Kidney (tissue), 13 donors: ENCODE measurements at regions not wholly inside any gene's neighbourhood (a gene's known extent, or its start where the extent isn't known, plus 50 kb on each side); places are given as distances from the start of the nearest gene placed in this dataset.

ENCODE experiments used
- DNase-seq, 5 donors: peaks; one replicate each; pipeline ENCODE4 v3.0.0-alpha.2; 2013 to 2020
- FAIRE-seq: peaks from 2 replicates; lab custom pipeline; 2012; peaks lifted over from hg19 to GRCh38; lab: Jason Lieb, UNC
- H3K27ac ChIP-seq, 2 donors: one replicate each; pipeline ENCODE4 v1.7.0; 2013; ENCODE audit warnings: low read depth in 2 of 2, low read length in 2 of 2, inconsistent platforms in 1 of 2
- H3K27me3 ChIP-seq: one replicate; pipeline ENCODE4 v1.7.1; 2013; ENCODE audit warnings: low read length, inconsistent platforms; ENCODE audit not compliant: control insufficient read depth, insufficient read depth
- H3K36me3 ChIP-seq, 3 donors: one replicate each; pipeline versions ENCODE4 v1.7.0 to v1.7.1; 2013; ENCODE audit warnings: low read length in 3 of 3, control low read depth in 1 of 3, inconsistent platforms in 1 of 3; ENCODE audit not compliant: insufficient read depth in 3 of 3, control insufficient read depth in 2 of 3
- H3K4me1 ChIP-seq, 3 donors: one replicate each; pipeline versions ENCODE4 v1.7.0 to v1.7.1; 2013; ENCODE audit warnings: low read length in 3 of 3, inconsistent platforms in 1 of 3, low read depth in 1 of 3; ENCODE audit not compliant: control insufficient read depth in 2 of 3, insufficient read depth in 2 of 3
- H3K4me3 ChIP-seq, 3 donors: one replicate each; pipeline versions ENCODE4 v1.7.0 to v1.8.1; 2013; ENCODE audit warnings: low read length in 3 of 3, control low read depth in 1 of 3, inconsistent platforms in 1 of 3
- H3K9ac ChIP-seq, 3 donors: one replicate each; pipeline versions ENCODE4 v1.7.0 to v1.7.1; 2013; ENCODE audit warnings: low read length in 3 of 3, control low read depth in 1 of 3, inconsistent platforms in 1 of 3
- H3K9me3 ChIP-seq, 3 donors: one replicate each; pipeline versions ENCODE4 v1.7.0 to v1.7.1; 2013; ENCODE audit warnings: low read length in 3 of 3, control low read depth in 1 of 3, inconsistent platforms in 1 of 3; ENCODE audit not compliant: control insufficient read depth in 2 of 3, insufficient read depth in 1 of 3
- intact Hi-C: fragments of 100-400 bp; cut with DNase I; formaldehyde crosslinking; loops from one replicate; pipeline ENCODE4 v1.11.1; 2022
- TF ChIP-seq, protein P1 (sequence below): IDR thresholded peaks from 3 replicates; pipeline ENCODE4 v1.5.1; 2012; ENCODE audit warnings: mild to moderate bottlenecking, moderate library complexity, borderline replicate concordance; ENCODE audit not compliant: insufficient read depth; ENCODE audit errors: extremely low read depth
- donor health status: control.
- donor health status: control.
- donor health status: control.
- donor health status: control.
- donor health status: control.
- donor health status: DM: yes; HTN: yes; CAD: no.
- donor health status: Normal renal cell carcinoma (clear cell type).

DNA sequence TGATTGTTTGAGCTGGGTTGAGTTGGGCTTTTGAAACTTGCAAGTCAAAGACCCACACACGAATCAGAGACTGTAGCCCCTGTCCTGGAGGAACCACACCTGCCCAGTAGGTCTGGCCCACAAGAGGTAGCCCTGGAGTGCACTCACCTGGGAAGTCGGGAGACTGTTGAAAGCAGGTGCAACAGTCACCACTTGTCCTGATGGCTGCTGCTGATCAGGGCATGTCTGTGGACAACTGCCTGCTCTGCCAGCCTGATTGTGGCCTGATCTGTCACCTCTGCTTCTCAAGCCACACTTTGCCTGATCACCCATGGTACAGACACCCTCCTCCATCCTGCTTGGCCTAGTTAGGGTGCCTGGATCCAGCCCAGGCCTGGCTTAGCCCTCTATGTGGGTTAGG, 105.0 kb upstream of the HAAO start:
- intact Hi-C loops: no loop called here
- no peaks in the 10 kb centered on the region for H3K27me3 ChIP-seq
- TF ChIP-seq, protein P1, sequence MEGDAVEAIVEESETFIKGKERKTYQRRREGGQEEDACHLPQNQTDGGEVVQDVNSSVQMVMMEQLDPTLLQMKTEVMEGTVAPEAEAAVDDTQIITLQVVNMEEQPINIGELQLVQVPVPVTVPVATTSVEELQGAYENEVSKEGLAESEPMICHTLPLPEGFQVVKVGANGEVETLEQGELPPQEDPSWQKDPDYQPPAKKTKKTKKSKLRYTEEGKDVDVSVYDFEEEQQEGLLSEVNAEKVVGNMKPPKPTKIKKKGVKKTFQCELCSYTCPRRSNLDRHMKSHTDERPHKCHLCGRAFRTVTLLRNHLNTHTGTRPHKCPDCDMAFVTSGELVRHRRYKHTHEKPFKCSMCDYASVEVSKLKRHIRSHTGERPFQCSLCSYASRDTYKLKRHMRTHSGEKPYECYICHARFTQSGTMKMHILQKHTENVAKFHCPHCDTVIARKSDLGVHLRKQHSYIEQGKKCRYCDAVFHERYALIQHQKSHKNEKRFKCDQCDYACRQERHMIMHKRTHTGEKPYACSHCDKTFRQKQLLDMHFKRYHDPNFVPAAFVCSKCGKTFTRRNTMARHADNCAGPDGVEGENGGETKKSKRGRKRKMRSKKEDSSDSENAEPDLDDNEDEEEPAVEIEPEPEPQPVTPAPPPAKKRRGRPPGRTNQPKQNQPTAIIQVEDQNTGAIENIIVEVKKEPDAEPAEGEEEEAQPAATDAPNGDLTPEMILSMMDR: no peak
- no peak overlapping the region for H3K9ac ChIP-seq
- DNase-seq (no peak), FAIRE-seq (no peak)
- H3K4me1 ChIP-seq: peaks cover 0 to 14% (median 7%) of the 10 kb centered on the region in 3 donors
- no peaks in the 10 kb centered on the region for H3K36me3 ChIP-seq
- no peak overlapping the region for H3K4me3 ChIP-seq
- no peaks in the 10 kb centered on the region for H3K9me3 ChIP-seq
- peak overlapping the region; percentile 15 to 38 for H3K27ac ChIP-seq

DNA sequence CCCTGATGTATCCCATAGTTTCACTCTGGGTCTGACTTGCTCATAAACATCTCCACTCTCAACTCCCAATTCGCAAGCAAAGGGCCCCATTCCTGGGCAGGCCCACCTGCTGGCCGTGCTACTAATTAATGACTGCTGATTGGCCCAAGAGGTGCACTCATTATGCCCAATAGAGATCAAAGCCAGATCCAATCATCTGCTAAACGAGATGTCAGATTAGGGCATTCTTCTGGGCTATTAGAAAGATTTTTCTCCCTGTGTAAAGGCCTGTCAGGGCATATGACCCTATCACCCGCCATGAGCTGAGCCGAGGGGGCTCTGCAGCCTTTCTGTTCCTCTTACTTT, 103.4 kb upstream of the HAAO start:
- no peak overlapping the region for H3K27ac ChIP-seq
- TF ChIP-seq, protein P1: no peak
- intact Hi-C loops: no loop called here

DNA sequence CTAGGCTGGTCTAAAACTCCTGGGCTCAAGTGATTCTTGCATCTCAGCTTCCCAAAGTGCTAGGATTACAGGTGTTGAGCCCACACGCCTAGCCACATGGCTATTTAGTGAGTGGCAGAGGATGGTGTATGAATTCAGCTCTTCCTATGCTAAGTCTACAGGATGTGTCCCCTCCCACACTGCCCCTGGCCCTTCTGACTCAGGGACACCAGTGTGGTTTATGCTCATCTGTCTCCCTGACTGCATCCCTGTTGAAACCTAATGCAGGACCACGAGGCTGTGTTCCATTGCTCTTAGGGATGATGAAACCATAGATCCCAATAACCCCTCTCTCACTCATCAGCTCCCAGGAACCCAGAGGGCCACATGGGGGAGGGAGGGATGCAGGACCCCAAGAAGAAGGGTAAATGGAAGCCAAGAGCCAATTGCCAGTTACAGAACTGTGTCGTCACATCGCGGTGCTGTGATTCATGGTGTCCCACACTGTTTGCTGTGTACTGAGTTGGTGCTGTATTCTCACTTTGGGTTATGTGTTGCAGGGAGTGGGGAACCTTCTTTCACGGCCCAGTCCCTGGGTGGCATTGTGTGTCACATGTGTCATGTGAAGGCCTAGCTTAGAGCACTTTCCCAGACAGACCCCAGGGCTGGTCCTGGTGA, 102.9 kb upstream of the HAAO start:
- FAIRE-seq (no peak), DNase-seq (no peak)
- Histone ChIP-seq H3K27me3 (no peaks in the 10 kb centered on the region), H3K9ac (no peak overlapping the region), H3K4me1 (peaks cover 0 to 6% (median 2%) of the 10 kb centered on the region in 3 donors), H3K27ac (no peak overlapping the region), H3K9me3 (no peaks in the 10 kb centered on the region), H3K4me3 (no peak overlapping the region), H3K36me3 (no peaks in the 10 kb centered on the region)
- TF ChIP-seq, protein P1: no peak
- intact Hi-C loops: no loop called here

More for the DNA sequence above, 103.4 kb upstream of the HAAO start:
- Histone ChIP-seq H3K9ac (no peak overlapping the region), H3K27me3 (no peaks in the 10 kb centered on the region), H3K36me3 (no peaks in the 10 kb centered on the region), H3K4me1 (peaks cover 0 to 10% (median 4%) of the 10 kb centered on the region in 3 donors), H3K4me3 (no peak overlapping the region), H3K9me3 (no peaks in the 10 kb centered on the region)
- DNase-seq (no peak), FAIRE-seq (no peak)
